ENCODE measurements at regions not wholly inside any gene's neighbourhood (a gene's known extent, or its start where the extent isn't known, plus 50 kb on each side); places are given as distances from the start of the nearest gene placed in this dataset.

- TF ChIP-seq, protein P1, sequence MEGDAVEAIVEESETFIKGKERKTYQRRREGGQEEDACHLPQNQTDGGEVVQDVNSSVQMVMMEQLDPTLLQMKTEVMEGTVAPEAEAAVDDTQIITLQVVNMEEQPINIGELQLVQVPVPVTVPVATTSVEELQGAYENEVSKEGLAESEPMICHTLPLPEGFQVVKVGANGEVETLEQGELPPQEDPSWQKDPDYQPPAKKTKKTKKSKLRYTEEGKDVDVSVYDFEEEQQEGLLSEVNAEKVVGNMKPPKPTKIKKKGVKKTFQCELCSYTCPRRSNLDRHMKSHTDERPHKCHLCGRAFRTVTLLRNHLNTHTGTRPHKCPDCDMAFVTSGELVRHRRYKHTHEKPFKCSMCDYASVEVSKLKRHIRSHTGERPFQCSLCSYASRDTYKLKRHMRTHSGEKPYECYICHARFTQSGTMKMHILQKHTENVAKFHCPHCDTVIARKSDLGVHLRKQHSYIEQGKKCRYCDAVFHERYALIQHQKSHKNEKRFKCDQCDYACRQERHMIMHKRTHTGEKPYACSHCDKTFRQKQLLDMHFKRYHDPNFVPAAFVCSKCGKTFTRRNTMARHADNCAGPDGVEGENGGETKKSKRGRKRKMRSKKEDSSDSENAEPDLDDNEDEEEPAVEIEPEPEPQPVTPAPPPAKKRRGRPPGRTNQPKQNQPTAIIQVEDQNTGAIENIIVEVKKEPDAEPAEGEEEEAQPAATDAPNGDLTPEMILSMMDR (IDR thresholded peaks at IDR 0.05), result no peak
- no peak for TF ChIP-seq POLR2A (IDR thresholded peaks at IDR 0.05)
These were observed 103.8 kb upstream of the VRK1 start for GRCh38 chr14:96693252-96693820.

Measured in adrenal gland (tissue), 5 donors.